Muscle layer of colon (tissue), 2 donors: ENCODE measurements at regions not wholly inside any gene's neighbourhood (a gene's known extent, or its start where the extent isn't known, plus 50 kb on each side); places are given as distances from the start of the nearest gene placed in this dataset.

Experiments used
- H3K27ac ChIP-seq: one replicate; pipeline ENCODE4 v1.7.0; 2013; ENCODE audit warnings: low read depth, mild to moderate bottlenecking, low read length, moderate library complexity
- H3K27me3 ChIP-seq, 2 donors: one replicate each; pipeline ENCODE4 v1.7.0; 2013; ENCODE audit warnings: low read length in 2 of 2, mild to moderate bottlenecking in 2 of 2; ENCODE audit not compliant: insufficient read depth in 2 of 2, control insufficient read depth in 1 of 2
- H3K36me3 ChIP-seq: one replicate; pipeline ENCODE4 v1.7.0; 2013; ENCODE audit warnings: mild to moderate bottlenecking, low read length; ENCODE audit not compliant: insufficient read depth
- H3K4me1 ChIP-seq: one replicate; pipeline ENCODE4 v1.7.0; 2013; ENCODE audit warnings: mild to moderate bottlenecking, low read length; ENCODE audit not compliant: insufficient read depth
- H3K4me3 ChIP-seq, 2 donors: one replicate each; pipeline ENCODE4 v1.7.0; 2013; ENCODE audit warnings: low read length in 2 of 2, low read depth in 1 of 2, mild to moderate bottlenecking in 1 of 2, moderate library complexity in 1 of 2
- H3K9ac ChIP-seq: one replicate; pipeline ENCODE4 v1.7.0; 2013; ENCODE audit warnings: low read length
- H3K9me3 ChIP-seq: one replicate; pipeline ENCODE4 v1.7.0; 2013; ENCODE audit warnings: mild to moderate bottlenecking, low read length
- donor health status: abdominal sarcoma.
- donor health status: Adenocarcinoma of cecum.

DNA sequence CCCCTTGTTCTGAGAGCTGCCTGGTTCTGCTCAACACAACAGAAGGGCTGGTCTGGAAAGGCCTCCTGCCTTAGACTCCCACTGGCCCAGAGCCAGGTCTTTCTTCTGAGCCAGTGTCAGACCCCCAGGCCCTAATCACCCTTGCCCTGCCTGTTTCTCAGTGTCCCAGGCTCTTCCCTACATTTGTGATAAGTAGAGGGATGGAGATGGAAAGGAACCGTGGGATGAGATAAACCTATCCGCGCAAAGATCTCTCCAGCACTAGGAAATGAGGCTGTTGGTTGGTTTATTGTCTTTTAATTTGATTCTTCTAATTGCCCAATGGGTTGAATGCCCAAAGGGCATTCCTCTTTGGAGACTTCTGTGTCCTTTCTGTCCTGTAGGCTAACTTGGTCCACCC lies 470.0 kb downstream of the TSHZ3 start:
- Histone ChIP-seq H3K27me3 (no peaks in the 10 kb centered on the region), H3K9me3 (no peaks in the 10 kb centered on the region), H3K9ac (no peak overlapping the region), H3K27ac (no peak overlapping the region), H3K4me3 (no peak overlapping the region), H3K36me3 (no peaks in the 10 kb centered on the region), H3K4me1 (peaks cover 7% of the 10 kb centered on the region)

GRCh38 chr19:30878495-30878894 lies 470.7 kb downstream of the TSHZ3 start:
- H3K9ac ChIP-seq = no peak overlapping the region
- H3K36me3 ChIP-seq = no peaks in the 10 kb centered on the region
- H3K27ac ChIP-seq = no peak overlapping the region
- peaks cover 5% of the 10 kb centered on the region for H3K4me1 ChIP-seq
- no peaks in the 10 kb centered on the region for H3K27me3 ChIP-seq
- H3K4me3 ChIP-seq = no peak overlapping the region
- H3K9me3 ChIP-seq = no peaks in the 10 kb centered on the region

DNA sequence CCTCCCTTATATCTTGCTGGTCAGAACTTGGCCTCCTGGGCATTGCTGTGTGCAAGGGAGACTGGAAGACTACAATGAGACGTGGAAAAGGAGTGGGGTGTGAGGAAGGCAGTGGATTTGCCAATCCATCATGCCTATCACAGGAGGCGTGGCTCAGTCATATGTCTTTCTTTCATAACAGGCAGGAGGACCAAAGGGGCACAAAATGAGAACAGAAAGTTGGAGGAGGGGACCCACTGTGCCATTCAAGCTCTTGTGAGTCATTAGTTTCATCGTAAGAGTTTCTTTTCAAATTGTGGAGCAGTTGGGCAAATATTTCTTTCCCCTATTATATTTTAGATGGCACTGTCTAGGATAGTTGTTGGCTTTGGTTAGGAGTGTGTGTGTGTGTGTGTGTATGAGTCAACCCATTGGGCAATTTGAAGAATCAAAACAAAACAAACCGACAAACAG lies 471.5 kb downstream of the TSHZ3 start:
- Histone ChIP-seq H3K27ac (no peak overlapping the region), H3K9me3 (no peaks in the 10 kb centered on the region)

DNA sequence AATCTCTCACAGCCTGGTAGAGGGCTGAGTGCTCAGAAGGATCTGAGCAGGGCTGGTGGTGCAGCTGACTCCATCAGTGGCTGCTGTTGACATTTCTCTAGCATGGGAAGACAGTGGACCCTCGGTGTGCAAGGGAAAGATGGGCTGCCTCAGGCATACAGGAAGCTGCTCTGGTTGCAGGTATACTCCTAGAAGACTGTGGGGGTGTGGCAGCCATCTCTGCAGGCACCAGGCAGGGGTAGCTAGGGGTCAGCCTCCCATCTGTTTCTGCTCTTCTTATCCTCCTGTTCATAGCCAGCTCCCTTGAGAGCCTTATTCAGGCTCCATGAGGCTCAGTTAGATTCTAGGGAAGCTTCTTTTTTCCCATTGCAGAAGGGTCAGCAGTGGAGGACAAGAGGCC lies 475.5 kb downstream of the TSHZ3 start:
- Histone ChIP-seq H3K27ac (no peak overlapping the region), H3K36me3 (no peaks in the 10 kb centered on the region), H3K4me1 (no peaks in the 10 kb centered on the region), H3K4me3 (no peak overlapping the region), H3K9ac (no peak overlapping the region), H3K27me3 (no peaks in the 10 kb centered on the region), H3K9me3 (no peaks in the 10 kb centered on the region)

More for the DNA sequence above, 471.5 kb downstream of the TSHZ3 start:
- H3K4me1 ChIP-seq = no peaks in the 10 kb centered on the region
- no peak overlapping the region for H3K9ac ChIP-seq
- H3K36me3 ChIP-seq = no peaks in the 10 kb centered on the region
- no peaks in the 10 kb centered on the region for H3K27me3 ChIP-seq
- no peak overlapping the region for H3K4me3 ChIP-seq

DNA sequence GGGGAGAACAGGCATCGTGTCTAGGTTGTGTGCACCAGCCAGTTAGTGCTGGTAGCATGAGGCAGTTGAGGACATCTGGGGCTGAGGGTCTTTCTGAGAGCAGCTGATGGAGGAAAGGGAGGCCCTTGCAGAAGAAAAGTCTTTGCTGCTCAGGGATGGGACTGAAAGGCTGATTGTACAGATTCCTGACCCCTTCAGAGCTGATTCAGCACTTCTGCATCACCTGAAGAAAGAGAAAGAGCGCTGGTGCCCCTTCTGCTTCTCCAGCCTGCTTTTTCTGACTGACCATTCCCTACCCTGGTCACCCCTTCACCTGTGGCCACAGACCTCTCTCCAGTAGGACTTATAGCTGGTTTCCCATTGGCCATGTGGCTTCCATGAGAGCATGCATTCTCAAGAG lies 476.2 kb downstream of the TSHZ3 start:
- Histone ChIP-seq H3K4me3 (no peak overlapping the region), H3K9me3 (no peaks in the 10 kb centered on the region), H3K9ac (no peak overlapping the region), H3K27ac (no peak overlapping the region), H3K36me3 (no peaks in the 10 kb centered on the region), H3K27me3 (no peaks in the 10 kb centered on the region), H3K4me1 (no peaks in the 10 kb centered on the region)

DNA sequence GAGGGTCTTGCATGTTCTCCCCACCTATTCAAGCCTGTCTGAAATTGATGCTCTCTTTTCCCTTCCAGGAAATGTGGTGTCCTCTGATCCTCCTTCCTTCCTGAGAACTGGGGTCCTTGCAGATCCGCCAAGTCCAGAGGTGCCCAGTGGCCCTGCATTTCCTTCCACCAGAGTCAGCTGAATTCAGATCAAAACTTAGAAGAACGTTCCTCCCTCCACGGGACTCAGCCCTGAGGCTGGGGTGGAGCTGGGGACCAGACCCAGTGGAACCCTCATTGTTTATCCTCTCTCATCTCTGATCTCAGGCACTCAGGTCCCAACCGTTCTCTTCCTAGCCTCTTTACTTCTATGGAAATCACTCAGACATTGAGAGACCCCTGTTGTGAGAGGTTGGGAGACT lies 477.3 kb downstream of the TSHZ3 start:
- H3K4me1 ChIP-seq = no peaks in the 10 kb centered on the region
- H3K36me3 ChIP-seq = no peaks in the 10 kb centered on the region
- H3K27me3 ChIP-seq = no peaks in the 10 kb centered on the region
- H3K4me3 ChIP-seq = no peak overlapping the region
- H3K9ac ChIP-seq = no peak overlapping the region
- no peaks in the 10 kb centered on the region for H3K9me3 ChIP-seq
- H3K27ac ChIP-seq = no peak overlapping the region

GRCh38 chr19:30870876-30871275 lies 478.4 kb downstream of the TSHZ3 start:
- no peaks in the 10 kb centered on the region for H3K9me3 ChIP-seq
- H3K27me3 ChIP-seq = no peaks in the 10 kb centered on the region
- no peak overlapping the region for H3K9ac ChIP-seq
- no peak overlapping the region for H3K4me3 ChIP-seq
- no peak overlapping the region for H3K27ac ChIP-seq
- H3K4me1 ChIP-seq = no peaks in the 10 kb centered on the region
- H3K36me3 ChIP-seq = no peaks in the 10 kb centered on the region

GRCh38 chr19:30865511-30865910 lies 483.7 kb downstream of the TSHZ3 start:
- Histone ChIP-seq H3K27me3 (no peaks in the 10 kb centered on the region), H3K27ac (no peak overlapping the region), H3K4me3 (no peak overlapping the region), H3K9ac (no peak overlapping the region), H3K4me1 (no peaks in the 10 kb centered on the region), H3K9me3 (no peaks in the 10 kb centered on the region), H3K36me3 (no peaks in the 10 kb centered on the region)

DNA sequence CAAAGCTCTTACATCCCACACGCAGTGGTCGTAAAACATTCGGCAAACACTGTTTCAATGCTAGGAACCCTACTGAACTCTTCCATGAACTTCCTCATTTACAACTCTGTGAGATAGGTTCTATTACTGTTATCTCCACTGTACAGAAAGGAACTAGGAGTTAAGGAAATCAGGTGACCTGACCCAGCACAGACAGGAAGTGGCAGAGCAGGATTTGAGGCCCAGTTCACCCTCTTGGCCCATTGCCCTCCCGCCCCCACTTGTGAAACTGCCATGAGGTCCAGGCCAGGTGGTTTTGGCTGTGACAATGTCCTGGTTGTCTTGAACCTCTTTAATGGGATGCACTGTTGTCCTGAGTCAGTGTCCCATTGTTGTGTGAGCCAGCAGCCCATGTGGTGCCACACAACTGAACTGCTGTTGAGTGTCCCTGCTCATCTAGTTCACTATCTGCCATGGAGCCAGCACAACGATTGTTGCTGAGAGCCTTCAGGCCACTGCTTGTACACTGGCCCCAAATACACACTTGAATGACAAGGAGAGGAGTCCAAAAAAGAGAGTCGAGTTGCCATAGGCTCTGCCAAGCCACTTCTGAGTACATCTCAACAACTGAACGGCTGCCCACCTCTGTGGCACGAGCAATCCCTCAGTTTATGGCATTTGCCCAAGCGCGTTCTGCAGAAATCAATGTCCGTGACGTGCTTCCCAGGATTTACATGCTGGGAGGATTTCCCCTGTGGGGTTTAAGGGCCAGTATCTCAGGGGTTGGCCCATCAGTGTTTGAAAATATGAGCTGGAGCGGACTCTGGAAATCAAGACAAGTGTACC lies 484.6 kb downstream of the TSHZ3 start:
- Histone ChIP-seq H3K36me3 (no peaks in the 10 kb centered on the region), H3K27ac (no peak overlapping the region), H3K4me1 (no peaks in the 10 kb centered on the region), H3K4me3 (no peak overlapping the region), H3K9ac (no peak overlapping the region), H3K9me3 (no peaks in the 10 kb centered on the region), H3K27me3 (no peaks in the 10 kb centered on the region)

DNA sequence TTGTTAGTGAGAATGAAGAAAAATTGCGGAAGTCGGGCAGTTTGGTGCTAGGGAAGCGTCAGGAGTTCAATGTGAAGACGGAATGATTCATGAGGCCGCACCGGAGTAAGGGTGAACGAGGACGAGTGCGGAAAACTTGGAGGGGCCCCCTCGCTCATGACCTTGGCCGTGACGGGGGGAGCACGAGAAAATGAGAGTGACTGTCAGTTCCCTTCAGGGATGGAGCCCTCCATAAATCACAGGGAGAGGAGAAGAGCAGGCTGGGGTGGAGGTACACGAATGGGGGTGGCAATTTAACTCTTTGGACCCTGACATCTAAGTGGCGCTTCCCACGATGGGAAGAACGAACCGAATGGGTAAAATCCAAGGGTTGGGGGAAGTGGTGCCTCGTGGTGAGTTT lies 486.4 kb downstream of the TSHZ3 start:
- no peak overlapping the region for H3K4me3 ChIP-seq
- no peaks in the 10 kb centered on the region for H3K36me3 ChIP-seq
- no peak overlapping the region for H3K9ac ChIP-seq
- no peaks in the 10 kb centered on the region for H3K4me1 ChIP-seq
- H3K9me3 ChIP-seq = no peaks in the 10 kb centered on the region
- H3K27ac ChIP-seq = no peak overlapping the region
- no peaks in the 10 kb centered on the region for H3K27me3 ChIP-seq

DNA sequence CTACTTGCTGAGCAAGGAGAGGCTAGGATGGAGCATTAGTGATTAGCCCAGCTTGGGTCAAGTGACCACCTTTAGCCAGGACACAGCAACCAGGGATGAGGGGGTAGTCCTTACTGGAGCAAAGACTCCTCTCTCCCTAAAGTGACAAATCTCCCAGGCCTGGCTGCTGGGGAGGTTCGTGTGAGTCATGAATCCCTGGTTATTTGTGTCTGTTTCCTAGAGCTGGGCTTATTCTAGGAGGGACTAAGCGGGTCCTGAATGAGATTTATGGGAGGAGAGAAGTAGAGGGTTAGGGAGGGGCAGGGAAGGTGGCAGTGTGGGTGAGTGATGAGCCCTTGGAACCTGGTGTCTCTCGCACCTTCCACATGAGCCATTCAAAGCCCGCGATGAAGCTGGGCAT lies 487.3 kb downstream of the TSHZ3 start:
- H3K4me3 ChIP-seq = no peak overlapping the region
- H3K27ac ChIP-seq = no peak overlapping the region
- H3K36me3 ChIP-seq = no peaks in the 10 kb centered on the region
- H3K9ac ChIP-seq = no peak overlapping the region
- H3K9me3 ChIP-seq = no peaks in the 10 kb centered on the region
- H3K27me3 ChIP-seq = no peaks in the 10 kb centered on the region
- no peaks in the 10 kb centered on the region for H3K4me1 ChIP-seq

- Histone ChIP-seq H3K27me3 (no peaks in the 10 kb centered on the region), H3K4me1 (no peaks in the 10 kb centered on the region), H3K4me3 (no peak overlapping the region), H3K9ac (no peak overlapping the region), H3K27ac (no peak overlapping the region), H3K36me3 (no peaks in the 10 kb centered on the region), H3K9me3 (no peaks in the 10 kb centered on the region)
Observed at GRCh38 chr19:30857966-30858490, 485.8 kb downstream of the ZNF536 start.
